M059J (cell line): ENCODE measurements at regions not wholly inside any gene's neighbourhood (a gene's known extent, or its start where the extent isn't known, plus 50 kb on each side); places are given as distances from the start of the nearest gene placed in this dataset.
A peak's percentile ranks its signal among the peaks of the same experiment; 100 is the strongest.

ENCODE experiments used
- DNase-seq: peaks from one replicate; pipeline ENCODE4 v3.0.0-alpha.2; 2012; ENCODE audit warnings: low read depth

GRCh38 chr13:31385540-31385939, 185.8 kb downstream of the B3GLCT start:
- no peak for DNase-seq

DNA sequence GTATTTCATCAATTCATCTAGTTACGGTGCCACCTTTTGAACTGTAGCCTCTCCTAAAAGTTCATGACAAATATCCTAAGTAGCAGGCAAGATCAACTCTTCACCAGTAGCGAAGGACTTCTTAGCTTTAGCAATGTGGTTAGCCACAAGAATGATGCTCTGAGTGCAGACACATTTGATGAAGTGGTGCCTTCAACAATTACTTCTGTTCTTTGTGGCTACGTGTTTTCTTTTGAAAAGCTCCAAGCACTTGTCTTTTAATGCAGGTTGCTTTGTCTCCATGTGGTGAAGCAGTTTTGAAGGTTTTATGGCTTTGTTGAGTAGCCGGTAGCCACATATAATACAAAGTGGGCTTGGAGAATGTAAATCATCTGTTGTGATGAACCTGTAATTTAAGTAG, 194.7 kb downstream of the B3GLCT start:
- peak; percentile 75 for DNase-seq

- DNase-seq = no peak
These were observed 195.3 kb downstream of the B3GLCT start for GRCh38 chr13:31395090-31395489.

GRCh38 chr13:31399690-31400089, 199.9 kb downstream of the B3GLCT start:
- no peak for DNase-seq

DNA sequence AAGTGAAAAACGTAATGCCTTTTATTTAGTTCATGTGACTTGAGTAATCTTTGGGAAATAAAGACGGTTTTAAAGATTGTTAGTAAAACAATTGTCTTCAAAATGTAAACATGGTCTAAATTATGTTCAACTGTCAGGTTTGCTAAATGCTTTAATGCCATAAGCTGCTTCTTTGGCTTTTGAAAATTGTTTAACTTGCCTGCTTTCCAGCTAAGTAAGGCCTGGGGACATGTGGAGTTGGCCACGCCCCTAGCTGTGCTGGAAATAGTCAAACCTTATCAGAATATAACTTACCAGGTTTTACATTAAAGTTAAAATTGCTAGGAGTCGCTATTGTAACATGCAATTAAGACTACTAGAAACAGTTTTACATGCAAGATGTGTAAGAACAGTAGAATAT, 203.9 kb downstream of the B3GLCT start:
- DNase-seq = peak; percentile 10

GRCh38 chr13:31408927-31409326, 209.2 kb downstream of the B3GLCT start:
- no peak for DNase-seq

DNA sequence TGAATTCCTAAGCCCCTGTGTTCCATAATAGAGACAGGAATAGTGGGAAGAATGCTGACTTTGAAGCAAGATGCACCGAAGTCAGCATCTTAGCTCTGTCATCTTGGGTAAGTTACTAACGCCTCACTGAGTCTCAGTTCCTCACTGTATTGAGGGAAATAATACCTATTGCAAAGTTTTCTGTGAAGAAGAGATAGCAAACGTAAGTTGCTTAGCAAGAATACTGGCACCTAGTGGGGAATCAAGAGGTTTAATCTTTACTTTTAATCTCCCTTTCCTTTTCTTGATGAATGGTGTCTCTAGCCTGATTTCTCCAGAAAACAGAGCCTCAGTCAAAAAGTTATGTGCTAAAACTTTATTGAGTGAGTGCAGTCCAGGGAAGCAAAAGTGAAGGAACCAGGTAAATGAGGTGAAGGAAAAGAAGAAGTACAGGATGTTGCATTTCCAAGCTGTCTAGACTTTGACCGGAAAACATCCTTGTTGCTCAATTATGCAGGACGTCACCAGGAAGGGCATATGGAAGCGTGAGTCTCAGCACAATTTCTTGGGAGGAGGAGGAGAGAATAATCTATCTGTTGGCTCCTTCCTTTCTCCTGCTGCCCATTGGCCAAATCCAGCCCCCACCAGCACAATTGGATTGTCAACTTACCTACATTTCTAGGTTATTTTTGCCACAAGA, 210.0 kb downstream of the B3GLCT start:
- DNase-seq = peak; percentile 10

- no peak for DNase-seq
These were observed 213.7 kb downstream of the B3GLCT start for GRCh38 chr13:31413516-31413915.

- DNase-seq = no peak
These were observed 216.3 kb downstream of the B3GLCT start for GRCh38 chr13:31416066-31416465.

GRCh38 chr13:31418186-31418585, 218.4 kb downstream of the B3GLCT start:
- no peak for DNase-seq

- DNase-seq = no peak
These were observed 222.0 kb downstream of the B3GLCT start for GRCh38 chr13:31421756-31422155.

- peak; percentile 70 for DNase-seq
These were observed 224.5 kb downstream of the B3GLCT start for GRCh38 chr13:31424130-31424729.

DNA sequence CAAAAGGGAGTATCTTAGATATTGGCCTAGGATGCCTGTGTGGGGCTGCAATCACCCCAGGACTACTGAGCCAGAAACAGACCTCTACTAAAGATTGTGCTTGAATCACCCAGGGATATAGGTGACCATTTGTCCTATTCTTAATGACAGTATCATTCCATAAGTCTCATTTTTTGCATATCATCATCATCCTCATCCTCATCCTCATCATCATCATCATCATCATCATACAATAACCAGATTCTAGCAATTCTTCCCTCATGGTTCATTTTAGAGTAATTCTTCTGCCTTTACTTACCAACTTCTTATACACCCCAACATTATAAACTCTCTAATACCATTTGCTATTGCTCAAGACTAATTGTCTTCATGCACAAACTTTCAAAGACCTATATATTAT, 226.6 kb downstream of the B3GLCT start:
- DNase-seq = no peak

GRCh38 chr13:31427151-31428100, 227.7 kb downstream of the B3GLCT start:
- DNase-seq = no peak

DNA sequence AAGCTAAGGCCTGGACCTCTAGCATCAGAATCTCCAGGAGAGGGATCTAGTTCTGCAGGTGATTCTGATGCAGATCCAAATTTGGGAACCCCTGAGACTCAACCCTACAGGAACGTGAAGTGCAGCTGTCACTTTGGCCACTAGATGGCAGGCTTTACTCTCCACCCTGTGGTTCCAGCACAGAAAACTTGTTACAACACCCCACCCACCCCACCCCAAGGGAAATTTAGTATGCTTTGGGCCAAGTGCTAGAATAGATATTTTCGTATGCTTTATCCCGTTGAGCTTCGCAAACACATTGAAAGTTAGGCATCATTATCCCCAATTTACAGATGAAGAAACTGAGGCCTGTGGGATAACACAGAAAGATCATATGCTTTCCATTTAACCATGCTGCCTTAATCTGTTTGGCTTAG, 232.0 kb downstream of the B3GLCT start:
- DNase-seq = peak; percentile 32

DNA sequence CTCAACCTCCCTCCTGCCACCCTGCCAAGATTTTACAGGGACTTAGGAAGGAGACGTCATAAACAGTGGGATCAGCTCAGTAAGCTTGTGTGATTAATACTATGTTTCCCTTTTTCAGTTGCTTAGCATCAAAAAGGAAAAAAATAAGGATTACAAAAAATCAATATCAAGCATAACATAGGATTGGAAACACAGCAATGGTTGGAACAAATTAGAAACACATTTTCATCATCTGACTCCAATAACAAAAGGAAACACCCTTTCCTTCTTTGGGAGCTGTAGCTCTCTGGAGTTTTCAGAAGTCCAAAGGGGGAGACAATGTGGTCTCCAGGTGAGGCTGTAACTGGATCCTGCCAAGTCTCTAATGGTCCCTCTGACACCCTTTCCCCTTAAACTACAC, 233.4 kb downstream of the B3GLCT start:
- no peak for DNase-seq

- DNase-seq = no peak
These were observed 234.0 kb downstream of the B3GLCT start for GRCh38 chr13:31433746-31434145.

- DNase-seq = no peak
These were observed 234.8 kb downstream of the B3GLCT start for GRCh38 chr13:31434613-31435012.

GRCh38 chr13:31435536-31435935, 235.8 kb downstream of the B3GLCT start:
- DNase-seq = no peak

DNA sequence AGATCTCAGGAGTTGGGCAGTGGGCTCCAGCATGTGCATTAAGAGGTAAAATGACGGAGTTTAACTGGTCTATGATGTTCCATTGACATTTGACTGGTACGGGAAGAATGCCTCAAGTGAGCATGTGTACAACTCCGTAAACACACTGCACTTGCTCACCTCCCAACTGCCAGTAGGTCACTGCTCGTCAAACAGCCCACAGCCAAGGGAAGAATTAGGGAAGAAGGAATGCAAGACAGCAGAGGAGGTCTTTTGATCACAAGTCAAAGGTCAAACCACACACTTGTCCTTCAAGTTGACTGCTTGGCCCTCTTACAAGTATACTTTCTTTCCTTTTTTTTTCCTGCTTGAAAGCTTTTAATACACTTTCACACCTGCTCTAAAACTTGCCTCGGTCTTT, 236.7 kb downstream of the B3GLCT start:
- DNase-seq = peak; percentile 47

GRCh38 chr13:31437975-31438374, 238.2 kb downstream of the B3GLCT start:
- DNase-seq = peak; percentile 49

DNA sequence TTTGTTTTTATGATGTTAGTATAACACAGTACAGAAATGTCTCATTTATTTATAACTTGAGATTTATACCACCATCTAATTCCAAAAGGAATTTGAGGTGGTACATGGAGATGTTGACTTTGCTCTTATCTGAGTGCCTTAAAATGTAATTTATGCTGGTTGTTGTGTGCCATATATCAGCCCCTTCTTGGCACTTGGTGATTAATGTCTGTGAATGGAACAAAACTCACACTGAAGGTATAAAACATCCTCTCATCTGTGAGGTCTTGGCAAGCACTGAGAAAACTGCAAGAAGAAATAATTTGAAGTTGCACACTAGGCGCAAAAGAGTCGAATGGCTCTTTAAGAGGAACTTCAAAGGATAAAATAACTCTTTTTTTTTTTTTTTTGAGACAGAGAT, 240.4 kb downstream of the B3GLCT start:
- DNase-seq = no peak
